GM12872 (cell line): ENCODE measurements at regions not wholly inside any gene's neighbourhood (a gene's known extent, or its start where the extent isn't known, plus 50 kb on each side); places are given as distances from the start of the nearest gene placed in this dataset.

Experiments
- CTCF ChIP-seq: IDR thresholded peaks from 3 replicates; pipeline ENCODE4 v1.5.1; 2011; ENCODE audit warnings: low read depth, mild to moderate bottlenecking, low read length, moderate library complexity; ENCODE audit not compliant: insufficient read depth

DNA sequence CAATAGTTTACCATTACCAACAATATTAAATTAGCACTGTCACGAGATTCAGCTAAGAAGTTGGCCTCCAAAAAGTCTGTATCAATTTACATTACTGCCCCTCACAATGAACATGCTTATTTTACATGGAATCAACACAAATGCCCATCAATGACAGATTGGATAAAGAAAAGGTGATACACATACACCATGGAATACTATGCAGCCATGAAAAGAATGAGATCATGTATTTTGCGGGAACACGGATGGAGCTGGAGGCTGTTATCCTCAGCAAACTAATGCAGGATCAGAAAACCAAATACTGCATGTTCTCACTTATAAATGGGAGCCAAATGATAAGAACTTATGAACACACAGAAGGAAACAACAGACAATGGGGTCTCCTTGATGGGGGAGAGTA lies 211.8 kb upstream of the RREB1 start:
- TF ChIP-seq CTCF = no peak

DNA sequence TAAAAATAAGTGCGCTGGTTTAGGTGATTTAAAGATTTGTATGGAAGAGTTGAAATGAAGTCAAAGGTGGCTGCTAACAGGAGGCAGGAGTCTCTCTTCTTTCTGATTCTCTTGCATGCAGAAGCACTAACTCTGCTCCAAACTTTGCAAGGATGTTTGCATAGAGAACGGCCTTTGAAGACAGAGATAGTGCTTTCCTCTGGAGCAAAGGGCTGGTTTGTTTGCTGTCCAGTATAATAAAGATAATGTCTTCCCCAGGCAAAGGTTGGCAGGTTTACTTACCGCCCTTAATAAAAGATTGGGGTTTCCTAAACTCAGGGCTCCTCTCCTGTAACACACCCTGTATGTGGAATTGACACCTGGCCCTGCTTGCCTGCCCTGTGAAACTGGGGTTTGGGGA lies 210.6 kb upstream of the RREB1 start:
- TF ChIP-seq CTCF = no peak

DNA sequence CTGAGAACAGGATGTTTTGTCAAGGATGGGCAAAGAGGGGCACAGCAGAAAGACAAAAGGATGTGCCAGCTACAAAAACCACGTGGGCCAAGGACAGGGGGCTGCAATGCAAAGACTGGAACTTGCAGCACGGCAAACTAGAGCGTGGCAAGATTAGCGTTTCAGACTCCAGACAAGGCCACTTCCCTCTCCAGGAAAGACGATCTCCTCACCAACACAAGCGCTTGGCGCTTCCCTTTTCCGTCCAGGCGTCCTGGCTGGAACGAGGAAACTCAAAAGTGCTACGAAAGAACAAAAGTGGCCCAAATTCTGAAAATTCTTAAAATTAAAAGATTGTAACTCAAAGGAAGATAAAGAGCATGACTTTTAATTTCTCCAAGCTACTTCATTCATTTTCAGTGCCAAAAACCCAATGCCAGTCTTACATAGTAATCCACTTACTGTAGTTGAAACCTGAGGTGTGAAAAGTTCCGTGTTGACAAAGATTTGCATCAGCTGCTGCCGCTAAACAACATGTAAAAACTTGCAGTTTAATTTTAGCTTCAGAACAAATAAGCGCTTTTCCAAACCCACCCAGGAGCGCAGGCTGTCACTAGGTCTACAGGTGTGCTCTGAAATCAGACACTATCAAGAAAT lies 207.1 kb upstream of the RREB1 start:
- no peak for TF ChIP-seq CTCF

DNA sequence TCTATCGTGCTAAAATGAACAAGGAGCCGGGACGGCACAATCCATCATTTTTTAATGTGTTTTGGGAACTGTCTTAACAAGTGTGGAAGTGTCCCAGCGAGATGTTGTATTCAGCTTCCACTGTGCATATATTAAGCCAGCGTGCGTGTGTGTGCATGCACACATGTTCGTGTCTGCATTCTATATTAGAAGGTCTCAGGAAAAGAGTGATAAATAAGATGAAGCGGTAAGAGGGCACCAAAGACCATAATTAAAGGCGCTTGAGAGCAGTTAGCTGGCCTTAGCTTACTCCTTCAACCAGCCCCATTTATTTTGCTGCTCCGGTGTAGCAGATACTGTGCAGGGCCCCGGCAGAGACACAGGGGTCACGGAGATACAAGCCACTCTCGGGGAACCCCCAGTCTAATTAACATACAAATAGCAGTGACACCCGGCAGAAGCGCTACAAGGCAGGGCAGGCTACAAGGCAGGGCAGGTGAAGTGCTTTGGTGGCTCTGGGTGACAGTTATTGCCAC lies 206.5 kb upstream of the RREB1 start:
- no peak for TF ChIP-seq CTCF

DNA sequence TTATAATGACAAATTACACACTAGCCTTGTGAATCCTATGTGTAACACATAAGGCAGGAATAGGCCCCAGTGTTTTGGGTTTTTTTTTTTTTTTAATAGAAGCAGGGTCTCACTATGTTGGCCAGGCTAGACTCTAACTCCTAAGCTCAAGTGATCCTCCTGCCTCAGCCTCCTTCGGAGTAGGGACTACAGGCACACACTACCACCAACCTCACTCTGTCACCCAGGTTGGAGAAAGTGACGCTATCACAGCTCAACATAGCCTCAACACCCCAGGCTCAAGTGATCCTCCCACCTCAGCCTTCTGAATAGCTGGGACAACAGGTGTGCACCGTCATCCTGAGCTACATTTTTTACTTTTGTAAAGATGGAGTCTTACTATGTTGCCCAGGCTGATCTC lies 205.8 kb upstream of the RREB1 start:
- no peak for TF ChIP-seq CTCF

GRCh38 chr6:6905961-6906518 lies 201.7 kb upstream of the RREB1 start:
- TF ChIP-seq CTCF = no peak

GRCh38 chr6:6906570-6907213 lies 201.1 kb upstream of the RREB1 start:
- TF ChIP-seq CTCF = no peak
